HPDE6-E6E7 (cell line): ENCODE measurements at regions not wholly inside any gene's neighbourhood (a gene's known extent, or its start where the extent isn't known, plus 50 kb on each side); places are given as distances from the start of the nearest gene placed in this dataset.

Source experiments
- DNase-seq: peaks from one replicate; pipeline ENCODE4 v3.0.0; 2011; ENCODE audit warnings: missing footprints; ENCODE audit errors: extremely low spot score

- DNase-seq: no peak
Measured at GRCh38 chr2:8534729-8535468, 147.0 kb upstream of the ID2 start.

GRCh38 chr2:8535469-8535795 lies 146.4 kb upstream of the ID2 start:
- no peak for DNase-seq

- DNase-seq: no peak
Measured at GRCh38 chr2:8535821-8536685, 145.8 kb upstream of the ID2 start.

- DNase-seq: no peak
Measured at GRCh38 chr2:8536686-8537561, 144.9 kb upstream of the ID2 start.

GRCh38 chr2:8537562-8538155 lies 144.2 kb upstream of the ID2 start:
- DNase-seq: no peak

GRCh38 chr2:8538531-8538930 lies 143.3 kb upstream of the ID2 start:
- no peak for DNase-seq

GRCh38 chr2:8538931-8539621 lies 142.8 kb upstream of the ID2 start:
- DNase-seq: no peak

GRCh38 chr2:8539743-8540551 lies 141.9 kb upstream of the ID2 start:
- no peak for DNase-seq

- DNase-seq: no peak
Measured at GRCh38 chr2:8540552-8541055, 141.3 kb upstream of the ID2 start.

GRCh38 chr2:8541223-8541622 lies 140.6 kb upstream of the ID2 start:
- DNase-seq: no peak

GRCh38 chr2:8541636-8542035 lies 140.2 kb upstream of the ID2 start:
- no peak for DNase-seq

- DNase-seq: no peak
Measured at GRCh38 chr2:8542381-8543059, 139.3 kb upstream of the ID2 start.

GRCh38 chr2:8543060-8543382 lies 138.8 kb upstream of the ID2 start:
- no peak for DNase-seq

- DNase-seq: no peak
Measured at GRCh38 chr2:8543383-8544170, 138.3 kb upstream of the ID2 start.

- DNase-seq: no peak
Measured at GRCh38 chr2:8544171-8544785, 137.6 kb upstream of the ID2 start.

- no peak for DNase-seq
Measured at GRCh38 chr2:8544786-8545694, 136.8 kb upstream of the ID2 start.
